DMS153 treated with DMSO at 0.1 percent for 48 hours (cell line): ENCODE measurements at regions not wholly inside any gene's neighbourhood (a gene's known extent, or its start where the extent isn't known, plus 50 kb on each side); places are given as distances from the start of the nearest gene placed in this dataset.

Experiments
- DNase-seq: peaks from one replicate; lab custom pipeline; 2025; ENCODE audit not compliant: unreplicated experiment; lab: John Stamatoyannopoulos, UW

GRCh38 chr6:4466769-4467480, 309.3 kb upstream of the CDYL start:
- no peak for DNase-seq

- no peak for DNase-seq
Measured at GRCh38 chr6:4466261-4466660, 309.9 kb upstream of the CDYL start.

DNA sequence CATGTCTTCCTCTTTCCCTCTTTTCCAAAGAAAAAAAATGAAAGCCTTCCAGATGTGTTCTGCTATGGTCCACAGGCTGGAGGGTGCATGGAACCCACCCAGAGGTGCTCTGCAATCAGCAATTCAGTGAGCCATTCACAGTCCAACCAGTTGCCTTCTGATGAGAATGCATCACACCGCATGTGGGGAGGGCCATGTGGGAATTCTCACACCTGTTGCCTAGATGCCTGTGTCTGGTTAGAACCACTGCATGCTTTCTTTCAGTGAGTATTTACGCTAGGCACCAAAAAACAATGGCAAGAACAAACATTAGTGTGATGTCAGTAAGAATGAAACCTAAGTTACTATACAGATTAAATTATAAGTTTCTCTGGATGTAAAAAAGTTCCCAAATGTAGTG, 311.6 kb upstream of the CDYL start:
- DNase-seq, result no peak

GRCh38 chr6:4463236-4463635, 313.0 kb upstream of the CDYL start:
- DNase-seq, result no peak

DNA sequence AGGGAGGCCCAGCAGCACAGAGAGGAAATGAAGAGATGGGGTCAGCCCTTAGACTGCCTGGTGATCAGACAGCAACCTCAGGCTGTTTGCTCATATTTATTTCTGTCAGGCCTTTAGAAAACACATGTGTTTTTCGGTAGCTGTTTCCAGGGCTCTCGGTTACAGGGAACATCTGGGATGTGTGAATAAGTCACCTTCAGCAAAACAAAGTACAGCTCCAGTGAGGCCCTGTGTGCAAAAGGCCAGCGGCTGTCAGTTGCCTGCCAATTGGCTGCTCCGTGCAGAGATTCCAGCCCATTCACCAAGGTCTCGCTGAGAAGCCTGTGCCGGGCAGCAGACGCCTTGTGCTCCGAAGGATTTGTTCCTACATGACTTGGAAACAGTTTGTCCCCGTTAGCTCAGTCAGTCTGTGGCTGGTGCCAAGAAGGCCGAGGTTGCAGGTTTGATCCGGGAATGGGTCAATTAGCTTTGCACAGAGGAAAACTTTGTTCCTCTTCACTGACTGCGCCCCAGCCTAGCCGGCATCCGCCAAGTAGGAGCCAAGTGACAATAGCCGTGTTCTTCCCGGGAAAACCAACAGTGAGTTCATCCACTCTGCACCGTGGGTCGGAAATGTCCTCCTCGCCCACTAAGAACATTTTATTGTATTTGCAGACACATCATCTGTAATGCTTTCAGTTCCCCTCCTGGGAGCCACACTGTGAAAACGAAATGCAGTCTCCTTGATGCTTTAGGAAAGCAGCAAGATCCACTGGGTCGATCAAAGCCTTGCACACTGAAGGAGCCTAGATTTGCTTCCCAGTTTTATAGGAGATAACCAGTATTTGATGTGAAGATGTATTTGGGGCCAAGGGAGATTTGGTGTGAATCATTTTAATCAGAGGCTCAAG, 315.4 kb upstream of the CDYL start:
- DNase-seq, result no peak

DNA sequence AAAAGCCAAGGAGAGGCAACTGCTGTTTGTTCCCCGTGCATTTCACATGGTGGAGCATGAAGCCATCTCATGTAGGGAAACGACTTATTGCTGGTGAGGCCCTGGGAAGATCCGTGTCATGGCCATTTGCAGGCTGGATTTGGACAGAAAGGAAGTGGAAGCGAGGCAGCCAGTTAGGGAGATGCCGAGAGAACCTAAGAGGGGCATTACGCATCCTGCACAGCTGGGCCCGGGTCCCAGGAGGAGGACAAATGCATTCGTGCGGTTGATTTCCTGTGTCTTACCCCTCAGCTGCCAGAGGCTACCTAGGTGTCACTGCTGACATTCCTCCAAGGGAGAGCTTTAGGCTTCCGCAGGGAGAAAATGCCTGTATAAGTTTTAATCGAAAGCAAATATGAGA, 316.2 kb upstream of the CDYL start:
- DNase-seq, result no peak

DNA sequence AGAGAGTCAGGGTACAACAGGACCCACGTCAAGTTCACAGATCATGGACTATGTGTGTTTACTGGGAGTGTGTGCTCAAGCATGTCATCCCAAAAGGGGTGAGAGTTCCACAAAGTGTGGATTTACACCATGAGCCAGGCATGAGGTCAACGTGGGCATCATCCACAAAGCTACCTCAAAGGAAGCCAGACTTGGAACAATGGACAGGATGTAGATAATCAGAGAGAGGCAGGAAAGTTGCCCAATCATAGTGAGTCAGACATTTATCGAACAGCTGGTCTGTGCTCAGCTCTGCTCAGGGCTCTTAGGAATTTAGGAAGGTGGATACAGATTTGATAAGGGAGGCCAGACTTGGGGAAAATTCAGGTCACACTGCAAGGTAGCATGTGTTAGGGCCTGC, 317.2 kb upstream of the CDYL start:
- no peak for DNase-seq

- DNase-seq, result no peak
Measured at GRCh38 chr6:4451718-4452117, 316.3 kb upstream of the ECI2 start.

GRCh38 chr6:4451081-4451480, 315.7 kb upstream of the ECI2 start:
- no peak for DNase-seq

DNA sequence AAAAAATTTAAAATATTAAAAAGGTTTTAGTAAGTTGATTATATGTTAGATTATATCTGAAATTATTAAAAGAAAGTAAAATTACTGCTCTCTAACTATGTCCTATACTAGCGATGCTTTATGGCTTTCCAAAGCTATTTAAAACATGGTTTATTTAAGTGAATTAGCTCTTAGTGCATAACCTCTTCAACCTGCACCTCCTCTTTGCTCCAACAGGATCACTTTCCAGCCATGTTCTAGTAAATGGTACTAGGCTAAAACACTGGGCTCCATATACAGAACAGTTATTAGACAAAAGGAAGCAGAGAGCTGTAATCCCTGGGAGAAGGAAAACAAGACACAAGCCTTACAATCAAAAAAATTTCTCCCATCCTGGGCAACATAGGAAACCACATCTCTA, 314.9 kb upstream of the ECI2 start:
- DNase-seq, result no peak

DNA sequence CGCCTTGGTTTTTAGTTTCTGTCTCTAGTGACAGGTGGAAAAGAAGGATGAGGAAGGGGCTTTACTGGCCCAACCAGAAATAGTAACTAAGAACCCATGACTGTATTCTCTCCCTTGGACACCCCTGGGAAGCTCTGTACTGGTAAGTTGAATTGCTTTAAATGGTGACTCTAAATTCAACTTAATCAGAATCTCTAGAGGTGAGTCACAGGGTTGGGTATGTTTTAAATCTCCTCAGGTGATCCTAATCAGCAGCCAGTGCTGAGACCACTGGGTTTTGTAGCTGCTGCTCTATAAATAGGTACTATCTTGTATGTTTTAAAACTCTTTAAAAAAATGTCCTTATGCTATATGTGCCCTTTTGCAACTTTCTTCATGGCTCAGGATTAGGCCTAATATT, 314.0 kb upstream of the ECI2 start:
- DNase-seq, result no peak

GRCh38 chr6:4448841-4449240, 313.5 kb upstream of the ECI2 start:
- no peak for DNase-seq

GRCh38 chr6:4447639-4448330, 312.4 kb upstream of the ECI2 start:
- DNase-seq, result no peak

DNA sequence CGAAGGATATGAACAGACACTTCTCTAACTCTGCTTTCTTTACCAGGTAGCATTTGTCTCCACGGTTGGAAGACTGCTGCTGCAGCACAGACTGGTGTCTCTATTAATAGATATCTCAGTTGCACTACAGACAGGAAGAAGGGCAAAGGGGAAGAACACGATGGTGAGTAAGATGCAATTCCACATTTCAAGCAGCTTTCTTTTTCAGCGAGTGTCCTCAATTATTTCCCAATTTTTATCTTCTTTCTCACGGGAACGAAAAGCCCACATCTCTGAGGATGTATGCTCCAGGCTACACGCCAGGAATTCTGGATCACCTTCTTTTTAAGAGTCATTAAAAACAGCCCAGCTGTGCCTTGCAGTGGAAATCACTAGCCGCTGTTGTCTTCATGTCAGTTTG, 311.6 kb upstream of the ECI2 start:
- no peak for DNase-seq

- no peak for DNase-seq
Measured at GRCh38 chr6:4441981-4442434, 306.6 kb upstream of the ECI2 start.

DNA sequence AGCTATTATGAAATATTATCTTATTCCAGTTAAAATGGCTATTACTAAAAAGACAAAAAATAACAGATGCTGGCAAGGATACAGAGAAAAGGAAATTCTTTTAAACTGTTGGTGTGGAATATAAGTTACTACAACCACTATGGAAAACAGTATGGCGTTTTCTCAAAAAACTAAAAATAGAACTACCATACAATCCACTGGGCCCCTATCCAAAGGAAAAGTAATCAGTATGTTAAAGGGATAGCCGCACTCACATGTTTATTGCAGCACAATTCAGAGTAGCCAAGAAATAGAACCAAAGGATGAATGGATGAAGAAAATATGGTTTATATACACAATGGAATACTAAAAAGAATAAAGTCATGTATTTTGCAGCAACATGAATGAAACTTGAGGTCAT, 303.8 kb upstream of the ECI2 start:
- DNase-seq, result no peak

DNA sequence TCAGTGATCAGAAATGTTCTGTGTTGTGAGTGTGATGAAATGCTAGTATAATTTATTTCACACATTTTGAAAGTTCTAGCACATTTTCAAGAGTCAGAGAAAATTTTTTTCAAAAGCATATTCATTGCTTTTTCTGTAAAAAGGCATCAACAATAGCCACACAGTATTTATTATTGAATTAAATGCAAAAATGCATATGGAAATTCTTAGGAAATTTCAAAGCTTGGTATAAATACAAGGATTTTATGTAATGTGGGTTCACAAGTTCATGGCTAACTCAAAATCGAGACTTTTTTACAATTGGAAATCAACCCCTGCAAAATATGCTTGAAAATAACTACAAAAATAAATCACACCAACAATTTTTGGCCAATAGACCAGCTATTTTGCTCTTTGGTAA, 302.0 kb upstream of the ECI2 start:
- no peak for DNase-seq

GRCh38 chr6:4435981-4436445, 300.6 kb upstream of the ECI2 start:
- DNase-seq, result no peak

DNA sequence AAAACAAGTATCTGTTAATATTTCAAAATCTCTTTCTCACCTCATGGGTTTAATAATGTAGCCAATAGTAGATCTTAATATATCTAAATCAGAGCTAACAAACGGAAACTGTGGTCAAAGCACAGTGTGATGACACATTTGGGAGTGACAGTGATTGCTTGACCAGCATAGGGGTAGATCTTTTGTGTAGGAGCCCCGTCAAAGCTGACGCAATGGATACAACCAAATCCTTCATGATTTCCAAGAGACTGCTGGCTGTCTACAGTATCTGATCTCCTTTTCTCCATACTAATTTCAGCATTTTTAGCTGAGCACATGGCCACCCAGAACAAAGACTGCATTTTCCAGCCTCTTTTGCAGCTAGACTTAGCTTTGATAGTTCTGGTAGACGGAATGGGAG, 299.3 kb upstream of the ECI2 start:
- no peak for DNase-seq

DNA sequence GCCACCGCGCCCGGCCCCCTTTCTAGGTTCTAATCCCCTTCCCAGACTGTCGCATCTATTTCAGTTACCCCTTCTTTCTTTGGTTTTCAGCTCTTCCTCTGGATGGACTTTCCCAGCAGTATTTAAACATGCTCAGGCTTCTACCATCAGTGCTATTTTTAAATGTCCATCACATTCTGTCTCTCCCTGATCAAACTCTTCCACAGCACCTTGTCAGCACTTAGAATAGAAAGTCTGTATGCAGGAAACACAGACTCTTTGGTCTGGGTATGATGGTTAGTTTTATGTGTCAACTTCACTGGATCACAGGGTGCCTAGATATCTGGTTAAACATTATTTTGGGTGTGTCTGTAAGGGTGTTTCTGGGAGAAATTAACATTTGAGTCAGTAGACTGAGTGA, 297.8 kb upstream of the ECI2 start:
- DNase-seq, result no peak

DNA sequence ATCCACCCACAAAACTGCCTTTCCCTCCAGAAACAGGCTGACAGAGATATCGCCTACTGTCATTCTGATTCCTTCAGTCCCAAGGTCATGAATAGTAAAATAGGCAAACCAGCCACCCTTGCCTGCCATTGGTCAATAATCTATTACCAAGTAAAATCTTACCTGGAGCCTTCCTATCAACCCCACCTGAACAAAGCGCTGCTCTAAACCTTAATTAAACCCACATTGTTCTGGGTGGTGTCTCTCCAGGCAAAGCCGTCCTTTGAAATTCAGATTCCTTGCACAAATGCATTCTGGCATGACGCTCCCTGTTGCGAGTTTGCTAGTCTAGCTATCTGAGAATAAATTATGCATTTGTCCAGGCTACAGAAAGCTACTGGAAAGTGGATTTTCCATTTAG, 291.6 kb upstream of the ECI2 start:
- no peak for DNase-seq

DNA sequence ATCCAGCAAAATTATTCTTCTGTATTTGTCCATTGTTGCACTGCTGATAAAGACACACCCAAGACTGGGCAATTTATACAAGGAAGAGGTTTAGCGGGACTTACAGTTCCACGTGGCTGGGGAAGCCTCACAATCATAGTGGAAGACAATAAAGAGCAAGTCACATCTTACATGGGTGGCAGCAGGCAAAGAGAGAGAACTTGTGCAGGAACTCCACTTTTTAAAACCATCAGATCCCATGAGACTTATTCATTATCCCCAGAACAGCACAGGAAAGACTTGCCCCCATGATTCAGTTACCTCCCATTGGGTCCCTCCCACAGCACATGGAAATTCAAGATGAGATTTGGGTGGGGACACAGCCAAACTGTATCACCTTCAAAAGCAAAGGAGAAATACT, 286.5 kb upstream of the ECI2 start:
- DNase-seq, result no peak
